ENCODE measurements at regions not wholly inside any gene's neighbourhood (a gene's known extent, or its start where the extent isn't known, plus 50 kb on each side); places are given as distances from the start of the nearest gene placed in this dataset.
"Not testable (repeated sequence)": the region's sequence is repeated elsewhere in the genome, so short reads cannot be mapped to it uniquely, and the experiment has no call there.

DNA sequence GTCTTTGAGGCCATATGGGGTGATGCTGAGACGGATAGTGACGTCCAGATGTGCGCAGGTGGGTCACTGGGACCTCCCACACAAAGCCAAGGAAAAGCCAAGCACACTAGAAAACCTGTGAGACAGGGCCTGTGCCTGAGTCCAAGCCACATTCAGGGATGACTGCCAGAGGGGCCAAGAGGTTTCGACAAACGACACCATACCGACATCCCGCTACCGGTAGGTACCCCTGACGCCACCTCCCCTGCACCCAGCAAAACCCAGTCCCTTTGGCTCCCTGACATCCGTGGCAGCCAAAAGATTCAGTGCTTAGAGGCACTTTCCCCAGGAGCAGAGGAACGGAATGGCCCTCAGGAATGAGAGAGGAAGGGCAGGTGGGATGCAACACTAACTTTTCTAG, 158.0 kb upstream of the ZNF337 start:
- H3K36me3 ChIP-seq (ENCODE audit: insufficient read depth, low read length); H3K27me3 ChIP-seq (ENCODE audit: insufficient read depth, low read length); H3K79me2 ChIP-seq (ENCODE audit: insufficient read depth, low read length); H4K20me1 ChIP-seq (ENCODE audit: insufficient read depth, low read length); H3K27ac ChIP-seq (ENCODE audit: low read depth, low read length); H3K4me1 ChIP-seq (ENCODE audit: insufficient read depth, low read length); DNase-seq (ENCODE audit: insufficient read length, low spot score, missing footprints); H3K9me3 ChIP-seq (ENCODE audit: low read depth, low read length): not testable (repeated sequence)
- Histone ChIP-seq H3K4me3 (ENCODE audit: insufficient read depth, low read length) (peak overlapping the region; percentile 83), H2AFZ (ENCODE audit: low read length) (peak overlapping the region; percentile 95), H3K4me2 (ENCODE audit: insufficient read depth, low read length) (peak overlapping the region; percentile 85)

DNA sequence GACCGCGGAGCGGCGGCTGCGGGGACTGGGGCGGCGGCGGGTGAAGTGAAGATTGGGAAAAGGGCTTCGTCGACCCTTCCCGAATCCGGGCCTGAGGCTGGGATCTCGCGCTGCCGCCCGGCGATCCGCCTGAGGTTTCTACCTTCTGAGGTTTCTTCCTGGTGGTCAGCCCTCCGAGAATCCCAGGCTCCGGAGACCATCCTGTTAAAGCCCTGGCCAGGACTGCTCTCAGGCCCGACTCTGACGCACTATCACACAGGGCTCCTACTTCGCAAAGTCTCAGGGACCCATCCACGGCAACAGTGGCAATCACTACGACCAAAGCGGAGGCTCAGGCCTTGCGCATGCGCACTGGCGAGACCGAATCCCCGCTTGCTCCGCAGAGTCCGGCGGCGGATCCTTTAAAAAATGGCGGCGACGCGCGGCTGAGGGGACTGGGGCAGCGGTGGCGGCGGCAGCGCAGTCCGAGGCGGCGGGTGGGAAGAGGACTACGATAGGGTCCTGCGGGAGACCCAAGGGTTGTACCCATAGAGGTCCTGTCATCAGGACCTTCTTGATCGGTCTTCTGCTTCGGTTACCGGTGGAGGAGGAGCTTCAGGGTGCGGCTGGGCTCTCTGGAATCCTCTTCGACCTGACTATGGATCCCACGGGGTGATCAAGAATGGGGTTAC, 157.2 kb upstream of the ZNF337 start:
- H3K9me3 ChIP-seq (ENCODE audit: low read depth, low read length); H4K20me1 ChIP-seq (ENCODE audit: insufficient read depth, low read length); H3K27me3 ChIP-seq (ENCODE audit: insufficient read depth, low read length); H3K4me1 ChIP-seq (ENCODE audit: insufficient read depth, low read length); H3K79me2 ChIP-seq (ENCODE audit: insufficient read depth, low read length); H3K36me3 ChIP-seq (ENCODE audit: insufficient read depth, low read length): not testable (repeated sequence)
- H3K4me2 ChIP-seq (ENCODE audit: insufficient read depth, low read length) = peak overlapping the region; percentile 85
- peak overlapping the region; percentile 60 for H3K27ac ChIP-seq (ENCODE audit: low read depth, low read length)
- peak overlapping the region; percentile 95 for H2AFZ ChIP-seq (ENCODE audit: low read length)
- H3K4me3 ChIP-seq (ENCODE audit: insufficient read depth, low read length) = peak overlapping the region; percentile 83
- peak; percentile 44 for DNase-seq (ENCODE audit: insufficient read length, low spot score, missing footprints)

- Histone ChIP-seq H3K4me2 (ENCODE audit: insufficient read depth, low read length) (peak overlapping the region; percentile 85), H2AFZ (ENCODE audit: low read length) (peak overlapping the region; percentile 95), H3K27ac (ENCODE audit: low read depth, low read length) (peak overlapping the region; percentile 60), H3K4me3 (ENCODE audit: insufficient read depth, low read length) (peak overlapping the region; percentile 83)
- not testable (repeated sequence) for H3K9me3 ChIP-seq (ENCODE audit: low read depth, low read length); H3K4me1 ChIP-seq (ENCODE audit: insufficient read depth, low read length); DNase-seq (ENCODE audit: insufficient read length, low spot score, missing footprints); H3K27me3 ChIP-seq (ENCODE audit: insufficient read depth, low read length); H3K36me3 ChIP-seq (ENCODE audit: insufficient read depth, low read length); H4K20me1 ChIP-seq (ENCODE audit: insufficient read depth, low read length); H3K79me2 ChIP-seq (ENCODE audit: insufficient read depth, low read length)
These were observed 156.5 kb upstream of the ZNF337 start for GRCh38 chr20:25852968-25853717.

DNA sequence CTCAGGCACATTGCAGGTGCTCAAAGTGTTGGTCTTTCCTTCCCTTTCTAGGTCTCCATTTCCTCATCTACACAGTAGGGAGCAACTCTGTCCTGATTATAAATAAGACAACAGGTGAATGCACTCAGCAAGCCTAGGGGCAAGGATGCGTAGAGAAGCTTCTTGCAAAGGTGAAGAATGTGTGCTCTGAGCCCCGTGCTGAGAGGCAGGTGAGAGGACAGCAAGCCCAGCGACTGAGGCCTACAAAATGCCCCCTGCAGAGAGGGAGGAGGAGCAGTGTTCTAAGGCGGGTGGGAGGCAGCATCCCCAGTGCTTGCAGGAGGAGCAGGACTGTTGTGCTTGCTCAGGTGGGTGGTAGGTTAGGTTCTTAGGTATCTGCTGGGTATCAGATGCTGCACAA, 153.5 kb upstream of the ZNF337 start:
- H3K4me3 ChIP-seq (ENCODE audit: insufficient read depth, low read length); H3K27ac ChIP-seq (ENCODE audit: low read depth, low read length); H3K4me2 ChIP-seq (ENCODE audit: insufficient read depth, low read length); H3K36me3 ChIP-seq (ENCODE audit: insufficient read depth, low read length); DNase-seq (ENCODE audit: insufficient read length, low spot score, missing footprints); H3K9me3 ChIP-seq (ENCODE audit: low read depth, low read length); H2AFZ ChIP-seq (ENCODE audit: low read length); H4K20me1 ChIP-seq (ENCODE audit: insufficient read depth, low read length); H3K4me1 ChIP-seq (ENCODE audit: insufficient read depth, low read length); H3K27me3 ChIP-seq (ENCODE audit: insufficient read depth, low read length); H3K79me2 ChIP-seq (ENCODE audit: insufficient read depth, low read length): not testable (repeated sequence)

DNA sequence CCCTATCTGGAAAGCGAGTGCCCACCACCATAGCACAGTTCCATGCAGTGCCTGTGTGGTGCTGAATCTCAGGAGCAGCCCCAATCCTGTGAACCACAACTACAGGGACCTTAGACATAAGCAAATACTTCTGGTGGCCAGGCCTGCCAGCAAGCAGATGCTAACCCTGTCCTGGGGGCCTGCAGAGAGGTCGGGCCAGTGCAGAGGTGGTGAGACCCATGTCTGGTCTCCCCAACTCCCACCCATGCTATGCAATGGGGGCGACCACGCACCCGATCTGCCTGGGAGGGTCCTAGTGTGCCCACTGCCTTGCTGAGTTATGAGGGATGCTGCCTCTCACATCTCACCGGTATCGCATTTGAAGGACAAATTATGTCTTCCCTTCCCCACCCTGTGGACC, 151.6 kb upstream of the ZNF337 start:
- Histone ChIP-seq H3K4me1 (ENCODE audit: insufficient read depth, low read length) (peaks cover 3% of the 10 kb centered on the region), H2AFZ (ENCODE audit: low read length) (no peak overlapping the region), H3K79me2 (ENCODE audit: insufficient read depth, low read length) (no peaks in the 10 kb centered on the region), H3K9me3 (ENCODE audit: low read depth, low read length) (no peaks in the 10 kb centered on the region), H4K20me1 (ENCODE audit: insufficient read depth, low read length) (no peaks in the 10 kb centered on the region), H3K4me3 (ENCODE audit: insufficient read depth, low read length) (no peak overlapping the region), H3K36me3 (ENCODE audit: insufficient read depth, low read length) (no peaks in the 10 kb centered on the region), H3K27me3 (ENCODE audit: insufficient read depth, low read length) (no peaks in the 10 kb centered on the region), H3K4me2 (ENCODE audit: insufficient read depth, low read length) (no peak overlapping the region), H3K27ac (ENCODE audit: low read depth, low read length) (no peak overlapping the region)
- TF ChIP-seq, protein P1, sequence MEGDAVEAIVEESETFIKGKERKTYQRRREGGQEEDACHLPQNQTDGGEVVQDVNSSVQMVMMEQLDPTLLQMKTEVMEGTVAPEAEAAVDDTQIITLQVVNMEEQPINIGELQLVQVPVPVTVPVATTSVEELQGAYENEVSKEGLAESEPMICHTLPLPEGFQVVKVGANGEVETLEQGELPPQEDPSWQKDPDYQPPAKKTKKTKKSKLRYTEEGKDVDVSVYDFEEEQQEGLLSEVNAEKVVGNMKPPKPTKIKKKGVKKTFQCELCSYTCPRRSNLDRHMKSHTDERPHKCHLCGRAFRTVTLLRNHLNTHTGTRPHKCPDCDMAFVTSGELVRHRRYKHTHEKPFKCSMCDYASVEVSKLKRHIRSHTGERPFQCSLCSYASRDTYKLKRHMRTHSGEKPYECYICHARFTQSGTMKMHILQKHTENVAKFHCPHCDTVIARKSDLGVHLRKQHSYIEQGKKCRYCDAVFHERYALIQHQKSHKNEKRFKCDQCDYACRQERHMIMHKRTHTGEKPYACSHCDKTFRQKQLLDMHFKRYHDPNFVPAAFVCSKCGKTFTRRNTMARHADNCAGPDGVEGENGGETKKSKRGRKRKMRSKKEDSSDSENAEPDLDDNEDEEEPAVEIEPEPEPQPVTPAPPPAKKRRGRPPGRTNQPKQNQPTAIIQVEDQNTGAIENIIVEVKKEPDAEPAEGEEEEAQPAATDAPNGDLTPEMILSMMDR (IDR thresholded peaks at IDR 0.05; ENCODE audit: extremely low read depth, low read depth, low read length) = no peak
- DNase-seq (ENCODE audit: insufficient read length, low spot score, missing footprints) = no peak

DNA sequence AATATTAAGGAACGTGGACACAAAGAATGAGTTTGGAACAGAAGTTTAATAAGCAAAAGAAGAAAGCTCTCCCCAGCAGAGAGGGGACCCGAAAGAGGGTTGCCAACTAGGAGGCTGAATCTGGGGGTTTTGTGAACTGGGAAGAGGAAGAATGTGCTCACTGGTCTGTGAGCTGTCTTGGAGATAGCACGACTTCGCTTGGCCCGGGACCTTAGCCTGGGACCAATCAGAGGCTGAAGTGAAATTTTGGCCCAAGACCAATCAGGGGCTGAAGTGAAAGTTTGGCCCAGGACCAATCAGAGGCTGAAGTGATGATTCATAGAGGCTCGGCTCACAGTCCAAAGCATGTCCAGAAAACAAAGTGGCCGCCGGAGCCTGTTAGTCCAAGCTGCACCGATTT, 148.0 kb upstream of the ZNF337 start:
- not testable (repeated sequence) for H3K27ac ChIP-seq (ENCODE audit: low read depth, low read length); H2AFZ ChIP-seq (ENCODE audit: low read length); H3K27me3 ChIP-seq (ENCODE audit: insufficient read depth, low read length); H3K36me3 ChIP-seq (ENCODE audit: insufficient read depth, low read length); H3K79me2 ChIP-seq (ENCODE audit: insufficient read depth, low read length); H3K4me1 ChIP-seq (ENCODE audit: insufficient read depth, low read length); H3K9me3 ChIP-seq (ENCODE audit: low read depth, low read length); DNase-seq (ENCODE audit: insufficient read length, low spot score, missing footprints); H4K20me1 ChIP-seq (ENCODE audit: insufficient read depth, low read length); H3K4me3 ChIP-seq (ENCODE audit: insufficient read depth, low read length); H3K4me2 ChIP-seq (ENCODE audit: insufficient read depth, low read length)

GRCh38 chr20:25813511-25813910, 116.9 kb upstream of the ZNF337 start:
- not testable (repeated sequence) for DNase-seq (ENCODE audit: insufficient read length, low spot score, missing footprints); H3K79me2 ChIP-seq (ENCODE audit: insufficient read depth, low read length); H3K4me2 ChIP-seq (ENCODE audit: insufficient read depth, low read length); H3K27ac ChIP-seq (ENCODE audit: low read depth, low read length); H3K36me3 ChIP-seq (ENCODE audit: insufficient read depth, low read length); H3K27me3 ChIP-seq (ENCODE audit: insufficient read depth, low read length); H2AFZ ChIP-seq (ENCODE audit: low read length); H3K4me3 ChIP-seq (ENCODE audit: insufficient read depth, low read length); H4K20me1 ChIP-seq (ENCODE audit: insufficient read depth, low read length); H3K4me1 ChIP-seq (ENCODE audit: insufficient read depth, low read length); H3K9me3 ChIP-seq (ENCODE audit: low read depth, low read length)

- not testable (repeated sequence) for H3K4me2 ChIP-seq (ENCODE audit: insufficient read depth, low read length); DNase-seq (ENCODE audit: insufficient read length, low spot score, missing footprints); H4K20me1 ChIP-seq (ENCODE audit: insufficient read depth, low read length); H2AFZ ChIP-seq (ENCODE audit: low read length); H3K36me3 ChIP-seq (ENCODE audit: insufficient read depth, low read length); H3K27ac ChIP-seq (ENCODE audit: low read depth, low read length); H3K4me1 ChIP-seq (ENCODE audit: insufficient read depth, low read length); H3K9me3 ChIP-seq (ENCODE audit: low read depth, low read length); H3K4me3 ChIP-seq (ENCODE audit: insufficient read depth, low read length); H3K27me3 ChIP-seq (ENCODE audit: insufficient read depth, low read length); H3K79me2 ChIP-seq (ENCODE audit: insufficient read depth, low read length)
These were observed 101.7 kb upstream of the ZNF337 start for GRCh38 chr20:25798174-25798993.

Data from osteoblast (primary cell).